ENCODE measurements at regions not wholly inside any gene's neighbourhood (a gene's known extent, or its start where the extent isn't known, plus 50 kb on each side); places are given as distances from the start of the nearest gene placed in this dataset.
A peak's percentile ranks its signal among the peaks of the same experiment; 100 is the strongest.

DNA sequence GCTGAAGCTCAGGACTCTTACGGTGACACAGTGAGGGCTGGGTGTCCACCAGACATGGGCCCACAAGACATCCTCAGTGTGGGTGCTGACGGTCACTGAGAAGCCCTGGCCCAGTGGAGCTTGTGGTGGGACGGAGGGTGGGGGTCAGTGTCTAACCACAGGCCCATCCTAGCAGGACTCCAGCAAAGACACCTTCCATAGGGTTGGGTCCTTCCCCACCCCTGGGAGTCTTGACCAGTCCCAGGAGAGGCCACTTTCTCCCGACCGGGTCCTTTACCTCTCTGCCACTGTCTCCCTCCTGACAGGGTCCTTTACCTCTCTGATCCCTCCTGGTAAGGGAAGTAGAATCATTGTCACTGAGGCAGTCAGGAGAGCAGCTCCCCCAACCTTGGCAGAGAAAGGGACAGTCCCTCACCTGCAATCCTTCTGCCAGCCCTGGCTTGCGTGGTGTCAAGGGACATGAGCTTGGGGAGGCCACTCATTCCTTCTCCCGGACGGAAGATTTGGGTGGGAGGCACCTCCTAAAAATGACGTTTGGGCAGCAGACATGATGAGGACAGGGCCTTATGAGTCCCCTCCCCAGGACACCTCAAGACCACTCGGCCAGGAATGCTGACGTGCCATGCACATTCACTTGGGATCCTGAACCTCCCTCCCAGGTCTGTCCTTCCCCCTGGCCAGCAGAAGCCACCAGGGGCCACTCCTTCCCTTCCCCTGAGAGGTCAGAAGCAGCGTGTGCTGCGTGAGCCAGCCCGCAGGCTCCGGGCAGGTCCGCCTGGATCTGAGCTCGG is 91.5 kb upstream of the FGF3 start:
- no peak for TF ChIP-seq CCDC6 (CRISPR knock-in tag; IDR thresholded peaks at IDR 0.05)
- TF ChIP-seq FOXP1 (IDR thresholded peaks at IDR 0.05), result no peak
- no peak for TF ChIP-seq FOXP1 (CRISPR knock-in tag; IDR thresholded peaks at IDR 0.05)
- TF ChIP-seq AKAP8 (CRISPR knock-in tag; IDR thresholded peaks at IDR 0.05), result no peak
- no peak for TF ChIP-seq NONO (IDR thresholded peaks at IDR 0.05)
- no peak for TF ChIP-seq NONO (CRISPR knock-in tag; conservative IDR thresholded peaks at IDR 0.05)
- no peak for TF ChIP-seq AHR (CRISPR knock-in tag; IDR thresholded peaks at IDR 0.05)
- peak; percentile 26; the same call in 1 of the 2 replicates for TF ChIP-seq STAG1 (CRISPR knock-in tag; IDR thresholded peaks at IDR 0.05)
- no peak for TF ChIP-seq ZNF609 (CRISPR knock-in tag; IDR thresholded peaks at IDR 0.05; ENCODE audit: borderline replicate concordance)
- TF ChIP-seq SNRNP70 (IDR thresholded peaks at IDR 0.05; ENCODE audit: low read depth, low read length), result no peak
- TF ChIP-seq, protein P1, sequence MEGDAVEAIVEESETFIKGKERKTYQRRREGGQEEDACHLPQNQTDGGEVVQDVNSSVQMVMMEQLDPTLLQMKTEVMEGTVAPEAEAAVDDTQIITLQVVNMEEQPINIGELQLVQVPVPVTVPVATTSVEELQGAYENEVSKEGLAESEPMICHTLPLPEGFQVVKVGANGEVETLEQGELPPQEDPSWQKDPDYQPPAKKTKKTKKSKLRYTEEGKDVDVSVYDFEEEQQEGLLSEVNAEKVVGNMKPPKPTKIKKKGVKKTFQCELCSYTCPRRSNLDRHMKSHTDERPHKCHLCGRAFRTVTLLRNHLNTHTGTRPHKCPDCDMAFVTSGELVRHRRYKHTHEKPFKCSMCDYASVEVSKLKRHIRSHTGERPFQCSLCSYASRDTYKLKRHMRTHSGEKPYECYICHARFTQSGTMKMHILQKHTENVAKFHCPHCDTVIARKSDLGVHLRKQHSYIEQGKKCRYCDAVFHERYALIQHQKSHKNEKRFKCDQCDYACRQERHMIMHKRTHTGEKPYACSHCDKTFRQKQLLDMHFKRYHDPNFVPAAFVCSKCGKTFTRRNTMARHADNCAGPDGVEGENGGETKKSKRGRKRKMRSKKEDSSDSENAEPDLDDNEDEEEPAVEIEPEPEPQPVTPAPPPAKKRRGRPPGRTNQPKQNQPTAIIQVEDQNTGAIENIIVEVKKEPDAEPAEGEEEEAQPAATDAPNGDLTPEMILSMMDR (CRISPR knock-in tag; IDR thresholded peaks at IDR 0.05), result peak; percentile 34; the same call in 1 of the 2 replicates
- TF ChIP-seq, protein P2, sequence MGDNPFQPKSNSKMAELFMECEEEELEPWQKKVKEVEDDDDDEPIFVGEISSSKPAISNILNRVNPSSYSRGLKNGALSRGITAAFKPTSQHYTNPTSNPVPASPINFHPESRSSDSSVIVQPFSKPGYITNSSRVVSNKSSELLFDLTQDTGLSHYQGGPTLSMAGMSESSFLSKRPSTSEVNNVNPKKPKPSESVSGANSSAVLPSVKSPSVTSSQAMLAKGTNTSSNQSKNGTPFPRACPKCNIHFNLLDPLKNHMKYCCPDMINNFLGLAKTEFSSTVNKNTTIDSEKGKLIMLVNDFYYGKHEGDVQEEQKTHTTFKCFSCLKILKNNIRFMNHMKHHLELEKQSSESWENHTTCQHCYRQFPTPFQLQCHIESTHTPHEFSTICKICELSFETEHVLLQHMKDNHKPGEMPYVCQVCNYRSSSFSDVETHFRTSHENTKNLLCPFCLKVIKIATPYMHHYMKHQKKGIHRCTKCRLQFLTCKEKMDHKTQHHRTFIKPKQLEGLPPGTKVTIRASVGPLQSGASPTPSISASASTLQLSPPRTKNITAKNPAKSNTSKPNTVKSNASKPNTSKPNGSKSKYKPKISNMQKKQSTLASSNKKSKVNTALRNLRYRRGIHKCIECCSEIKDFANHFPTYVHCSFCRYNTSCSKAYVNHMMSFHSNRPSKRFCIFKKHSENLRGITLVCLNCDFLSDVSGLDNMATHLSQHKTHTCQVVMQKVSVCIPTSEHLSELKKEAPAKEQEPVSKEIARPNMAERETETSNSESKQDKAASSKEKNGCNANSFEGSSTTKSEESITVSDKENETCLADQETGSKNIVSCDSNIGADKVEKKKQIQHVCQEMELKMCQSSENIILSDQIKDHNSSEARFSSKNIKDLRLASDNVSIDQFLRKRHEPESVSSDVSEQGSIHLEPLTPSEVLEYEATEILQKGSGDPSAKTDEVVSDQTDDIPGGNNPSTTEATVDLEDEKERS (CRISPR knock-in tag; IDR thresholded peaks at IDR 0.05), result no peak
- ATAC-seq, result peak; percentile 27; the same call in 2 of the 3 replicates

More for the DNA sequence above, 91.5 kb upstream of the FGF3 start:
- WGBS (ENCODE audit: low lambda C conversion rate), result 59% methylated on average over 4 of the region's 17 CpGs
- Histone ChIP-seq H3K27ac (ENCODE audit: extremely low read length, insufficient read depth, low read length) (no peak overlapping the region), H3K79me2 (ENCODE audit: insufficient read depth, low read length) (no peaks in the 10 kb centered on the region), H3K4me2 (ENCODE audit: low read depth, low read length) (no peak overlapping the region), H3K36me3 (replicated peaks in 1 of 2; ENCODE audit: control insufficient read depth in 1 of 2, insufficient read depth in 2 of 2, low read length in 2 of 2) (no peaks in the 10 kb centered on the region), H2AFZ (ENCODE audit: low read length) (no peak overlapping the region), H3K9me3 (ENCODE audit: low read length) (no peaks in the 10 kb centered on the region), H3K9ac (ENCODE audit: insufficient read depth, low read depth, low read length) (no peak overlapping the region), H3K27me3 (ENCODE audit: control insufficient read depth in 1 of 2, insufficient read depth in 2 of 2, low read length in 2 of 2) (peaks cover 1 to 12% of the 10 kb centered on the region in 2 experiments; a peak in 2 of 5 replicates), H4K20me1 (ENCODE audit: insufficient read depth, low read length) (0 out of 2 replicates have a peak, but pooled peaks cover 3% of the 10 kb centered on the region), H3K4me3 (replicated peaks in 1 of 3; ENCODE audit: insufficient read depth in 1 of 3, low read depth in 2 of 3, low read length in 3 of 3) (no peak overlapping the region), H3K4me1 (ENCODE audit: insufficient read depth, low read length) (no peaks in the 10 kb centered on the region)
- CTCF ChIA-PET (ENCODE audit: low intra/inter-chr PET ratio, low total read pairs), result interaction anchor here (1.3 kb wide), 1 partner anchor 281 kb away, joined by 4 read pairs; no protein-coding TSS in a partner anchor
- intact Hi-C loops (cut with micrococcal nuclease; ENCODE audit: unreplicated experiment) (loop anchor here (1.0 kb wide), 1 partner anchor 281 kb away; no protein-coding TSS in a partner anchor), in situ Hi-C loops (cut with HindIII; ENCODE audit: extremely low pct_ligation_motif_present, low pct_unique_long_range_greater_than_20kb) (loop anchor here (5.0 kb wide), 1 partner anchor 282 kb away; no protein-coding TSS in a partner anchor)
- POLR2A ChIA-PET, result no interaction called here
- FAIRE-seq (no peak), DNase-seq (ENCODE audit: low spot score) (no peak)
- BruUV-seq (replicated peaks), result no TSS peak

Measured in HepG2 (cell line).